Natural killer cell treated with Interleukin-12 subunit alpha and Interleukin-12 subunit beta and Interleukin-15 and Interleukin-18, amount 100 ng/mL, for 72 hours (primary cell): ENCODE measurements at regions not wholly inside any gene's neighbourhood (a gene's known extent, or its start where the extent isn't known, plus 50 kb on each side); places are given as distances from the start of the nearest gene placed in this dataset.

ENCODE experiments used
- ATAC-seq, 2 donors: fragments of 150-1000 bp; cut with Tn5 transposase in 1 of 2; sonication (Bioruptor Pico), chemical (Tn5 transposase) in 1 of 2; 2 replicates each; pipeline ENCODE4 v1.10.0; 2021
- DNase-seq: peaks from one replicate; pipeline ENCODE4 v3.0.0; 2022; ENCODE audit warnings: low spot score
- H3K27ac Mint-ChIP-seq, 2 donors: 1 replicate in 1 of 2; 2 replicates in 1 of 2; pipeline ENCODE4 v1.8.0; 2022; ENCODE audit warnings: mixed read lengths in 2 of 2, mild to moderate bottlenecking in 1 of 2, moderate library complexity in 1 of 2
- H3K27me3 Mint-ChIP-seq, 2 donors: 1 replicate in 1 of 2; 2 replicates in 1 of 2; pipeline ENCODE4 v1.8.0; 2022; ENCODE audit warnings: mixed read lengths in 2 of 2
- H3K36me3 Mint-ChIP-seq: one replicate; pipeline ENCODE4 v1.8.0; 2022; ENCODE audit warnings: mixed read lengths
- H3K4me1 Mint-ChIP-seq, 2 donors: 1 replicate in 1 of 2; 2 replicates in 1 of 2; pipeline ENCODE4 v1.8.0; 2022; ENCODE audit warnings: low read depth in 2 of 2, mixed read lengths in 2 of 2, mild to moderate bottlenecking in 1 of 2
- H3K4me3 Mint-ChIP-seq: one replicate; pipeline ENCODE4 v1.8.0; 2022; ENCODE audit warnings: mixed read lengths
- H3K9me3 Mint-ChIP-seq: 2 replicates; pipeline ENCODE4 v1.8.0; 2022; ENCODE audit warnings: mixed read lengths

- no peak overlapping the region for H3K27ac Mint-ChIP-seq
Observed at GRCh38 chr1:94319319-94320102, 82.1 kb upstream of the ARHGAP29 start.

GRCh38 chr1:94318505-94319030 lies 81.2 kb upstream of the ARHGAP29 start:
- no peak for ATAC-seq
- H3K4me3 Mint-ChIP-seq, result no peak overlapping the region
- H3K36me3 Mint-ChIP-seq, result no peaks in the 10 kb centered on the region
- H3K27ac Mint-ChIP-seq, result no peak overlapping the region
- H3K27me3 Mint-ChIP-seq, result peaks cover 21 to 22% of the 10 kb centered on the region in 2 donors
- H3K4me1 Mint-ChIP-seq, result no peaks in the 10 kb centered on the region
- DNase-seq, result no peak
- no peaks in the 10 kb centered on the region for H3K9me3 Mint-ChIP-seq

More at GRCh38 chr1:94319319-94320102, 82.1 kb upstream of the ARHGAP29 start:
- Mint-ChIP-seq H3K4me1 (no peaks in the 10 kb centered on the region), H3K36me3 (no peaks in the 10 kb centered on the region), H3K4me3 (no peak overlapping the region), H3K9me3 (no peaks in the 10 kb centered on the region), H3K27me3 (peaks cover 21 to 22% of the 10 kb centered on the region in 2 donors)
- ATAC-seq (no peak), DNase-seq (no peak)

- H3K27ac Mint-ChIP-seq, result no peak overlapping the region
- H3K9me3 Mint-ChIP-seq, result no peaks in the 10 kb centered on the region
- no peak overlapping the region for H3K4me3 Mint-ChIP-seq
- H3K27me3 Mint-ChIP-seq, result peaks cover 17 to 18% of the 10 kb centered on the region in 2 donors
- no peaks in the 10 kb centered on the region for H3K4me1 Mint-ChIP-seq
- ATAC-seq, result no peak
- H3K36me3 Mint-ChIP-seq, result no peaks in the 10 kb centered on the region
- DNase-seq, result no peak
Observed at GRCh38 chr1:94317790-94318188, 80.4 kb upstream of the ARHGAP29 start.

- Mint-ChIP-seq H3K4me1 (no peaks in the 10 kb centered on the region), H3K36me3 (no peaks in the 10 kb centered on the region), H3K4me3 (no peak overlapping the region), H3K9me3 (no peaks in the 10 kb centered on the region), H3K27ac (no peak overlapping the region), H3K27me3 (peaks cover 14 to 17% of the 10 kb centered on the region in 2 donors)
- ATAC-seq (no peak), DNase-seq (no peak)
Observed at GRCh38 chr1:94316836-94317789, 79.7 kb upstream of the ARHGAP29 start.

- ATAC-seq (no peak), DNase-seq (no peak)
- Mint-ChIP-seq H3K9me3 (no peaks in the 10 kb centered on the region), H3K27me3 (peaks cover 14 to 17% of the 10 kb centered on the region in 2 donors), H3K4me1 (no peaks in the 10 kb centered on the region), H3K36me3 (no peaks in the 10 kb centered on the region), H3K27ac (no peak overlapping the region), H3K4me3 (no peak overlapping the region)
Observed at GRCh38 chr1:94316183-94316582, 78.8 kb upstream of the ARHGAP29 start.

GRCh38 chr1:94315552-94316116 lies 78.2 kb upstream of the ARHGAP29 start:
- Mint-ChIP-seq H3K4me3 (no peak overlapping the region), H3K4me1 (no peaks in the 10 kb centered on the region), H3K9me3 (no peaks in the 10 kb centered on the region), H3K27ac (no peak overlapping the region), H3K36me3 (no peaks in the 10 kb centered on the region), H3K27me3 (peaks cover 10 to 17% of the 10 kb centered on the region in 2 donors)
- ATAC-seq (no peak), DNase-seq (no peak)

- DNase-seq, result no peak
- H3K4me1 Mint-ChIP-seq, result no peaks in the 10 kb centered on the region
- H3K9me3 Mint-ChIP-seq, result no peaks in the 10 kb centered on the region
- no peaks in the 10 kb centered on the region for H3K36me3 Mint-ChIP-seq
- H3K4me3 Mint-ChIP-seq, result no peak overlapping the region
- H3K27ac Mint-ChIP-seq, result no peak overlapping the region
- H3K27me3 Mint-ChIP-seq, result peaks cover 5 to 11% of the 10 kb centered on the region in 2 donors
- no peak for ATAC-seq
Observed at GRCh38 chr1:94314222-94314858, 77.0 kb upstream of the ARHGAP29 start.

GRCh38 chr1:94310570-94311270 lies 73.3 kb upstream of the ARHGAP29 start:
- peaks cover 7 to 25% of the 10 kb centered on the region in 2 donors for H3K27me3 Mint-ChIP-seq
- H3K27ac Mint-ChIP-seq, result no peak overlapping the region
- H3K4me1 Mint-ChIP-seq, result no peaks in the 10 kb centered on the region
- ATAC-seq, result no peak
- H3K9me3 Mint-ChIP-seq, result no peaks in the 10 kb centered on the region
- DNase-seq, result no peak
- no peak overlapping the region for H3K4me3 Mint-ChIP-seq
- H3K36me3 Mint-ChIP-seq, result no peaks in the 10 kb centered on the region

- no peak for DNase-seq
- no peak overlapping the region for H3K4me3 Mint-ChIP-seq
- H3K27ac Mint-ChIP-seq, result no peak overlapping the region
- H3K36me3 Mint-ChIP-seq, result no peaks in the 10 kb centered on the region
- no peak for ATAC-seq
- H3K9me3 Mint-ChIP-seq, result no peaks in the 10 kb centered on the region
- peaks cover 13 to 32% of the 10 kb centered on the region in 2 donors for H3K27me3 Mint-ChIP-seq
- H3K4me1 Mint-ChIP-seq, result no peaks in the 10 kb centered on the region
Observed at GRCh38 chr1:94309829-94310569, 72.6 kb upstream of the ARHGAP29 start.

- DNase-seq (no peak), ATAC-seq (no peak)
- Mint-ChIP-seq H3K27me3 (peaks cover 16 to 36% of the 10 kb centered on the region in 2 donors), H3K36me3 (no peaks in the 10 kb centered on the region), H3K4me3 (no peak overlapping the region), H3K9me3 (no peaks in the 10 kb centered on the region), H3K4me1 (no peaks in the 10 kb centered on the region), H3K27ac (no peak overlapping the region)
Observed at GRCh38 chr1:94309216-94309615, 71.8 kb upstream of the ARHGAP29 start.

- H3K36me3 Mint-ChIP-seq, result no peaks in the 10 kb centered on the region
- ATAC-seq (no peak), DNase-seq (no peak)
- H3K27me3 Mint-ChIP-seq, result peaks cover 23 to 42% of the 10 kb centered on the region in 2 donors
- no peaks in the 10 kb centered on the region for H3K4me1 Mint-ChIP-seq
- H3K4me3 Mint-ChIP-seq, result no peak overlapping the region
- no peak overlapping the region for H3K27ac Mint-ChIP-seq
- H3K9me3 Mint-ChIP-seq, result no peaks in the 10 kb centered on the region
Observed at GRCh38 chr1:94306521-94306920, 69.1 kb upstream of the ARHGAP29 start.

GRCh38 chr1:94305704-94306103 lies 68.3 kb upstream of the ARHGAP29 start:
- peaks cover 27 to 48% of the 10 kb centered on the region in 2 donors for H3K27me3 Mint-ChIP-seq
- no peak for ATAC-seq
- H3K4me1 Mint-ChIP-seq, result no peaks in the 10 kb centered on the region
- no peaks in the 10 kb centered on the region for H3K36me3 Mint-ChIP-seq
- H3K9me3 Mint-ChIP-seq, result no peaks in the 10 kb centered on the region
- H3K4me3 Mint-ChIP-seq, result no peak overlapping the region
- DNase-seq, result no peak
- no peak overlapping the region for H3K27ac Mint-ChIP-seq
